EL (cell line): ENCODE measurements at regions not wholly inside any gene's neighbourhood (a gene's known extent, or its start where the extent isn't known, plus 50 kb on each side); places are given as distances from the start of the nearest gene placed in this dataset.
"Not testable (repeated sequence)": the region's sequence is repeated elsewhere in the genome, so short reads cannot be mapped to it uniquely, and the experiment has no call there.

Experiments used
- DNase-seq: peaks from one replicate; pipeline ENCODE4 v3.0.0-alpha.2; 2016

DNA sequence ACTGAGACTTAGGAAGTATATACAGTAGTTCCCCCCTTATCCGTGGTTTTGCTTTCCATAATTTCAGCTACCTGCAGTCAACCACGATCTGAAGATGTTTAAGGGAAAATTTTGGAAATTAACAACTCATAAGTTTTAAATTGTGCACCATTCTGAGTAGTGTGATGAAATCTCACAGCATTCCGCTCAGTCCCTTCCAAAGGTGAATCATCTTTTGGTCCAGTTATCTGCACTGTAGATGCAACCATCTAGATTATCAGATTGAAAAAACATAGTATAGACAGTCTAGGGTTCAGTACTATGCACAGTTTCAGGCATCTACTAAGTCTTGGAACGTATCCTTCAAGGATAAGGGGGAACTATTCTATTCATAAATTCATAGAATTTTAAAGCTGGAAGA lies 109.0 kb downstream of the ANXA3 start:
- DNase-seq, result no peak

DNA sequence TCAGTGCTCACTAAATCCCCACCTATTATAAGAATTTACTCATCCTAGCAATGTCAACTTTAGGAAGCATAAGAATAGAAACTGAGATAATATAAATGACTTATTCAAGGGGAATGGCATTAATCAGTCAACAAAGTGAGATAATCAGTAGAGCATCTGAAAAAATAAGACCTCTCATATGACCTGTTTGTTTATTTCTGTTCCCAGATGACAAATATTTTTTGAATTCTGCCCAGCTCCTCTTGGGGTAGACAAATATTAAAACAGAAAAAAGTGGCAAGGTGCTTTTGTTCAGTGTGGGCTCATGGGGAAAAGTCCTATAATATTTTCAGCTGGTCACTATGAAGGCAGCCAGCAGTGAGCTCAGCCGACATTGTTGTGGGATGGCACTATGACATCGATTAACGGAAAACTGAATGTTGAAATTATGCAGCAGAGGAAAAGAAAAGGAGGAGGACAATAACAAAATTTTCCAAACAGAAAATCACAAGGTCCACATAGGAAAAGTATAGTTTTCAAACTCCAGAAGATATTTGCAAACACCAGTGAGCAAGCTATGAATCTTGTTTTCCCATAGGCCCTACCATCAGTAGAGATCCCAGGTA lies 109.6 kb downstream of the ANXA3 start:
- no peak for DNase-seq

DNA sequence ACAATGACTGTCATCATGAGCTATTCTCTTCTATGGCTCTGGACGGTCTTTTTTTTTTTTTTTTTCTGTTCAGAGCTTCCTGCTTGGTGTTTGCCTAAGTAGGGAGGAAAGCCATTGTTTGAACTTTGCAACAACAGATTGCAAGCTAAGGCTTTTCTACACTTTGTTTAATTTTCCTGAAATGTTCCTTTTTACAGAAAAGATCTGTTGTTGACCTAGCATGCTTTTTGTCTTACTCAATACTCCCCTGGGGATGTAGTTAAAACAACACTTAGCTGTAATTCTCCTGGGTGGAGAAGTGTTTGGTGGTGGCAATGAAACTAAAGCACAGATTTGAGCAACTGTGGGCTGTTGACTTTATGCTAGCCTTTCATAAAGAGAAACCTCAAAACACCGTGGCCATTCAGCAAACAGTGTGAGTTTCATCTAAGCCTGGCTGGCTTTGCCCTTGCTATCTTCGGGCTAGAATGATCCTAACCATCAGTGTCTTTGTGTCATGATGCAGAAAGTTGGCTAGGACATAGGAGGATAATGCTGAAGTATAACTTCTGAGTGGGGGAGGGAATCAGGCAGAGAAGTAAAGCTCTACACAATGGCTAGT lies 110.5 kb downstream of the ANXA3 start:
- peak; percentile 50 for DNase-seq

DNA sequence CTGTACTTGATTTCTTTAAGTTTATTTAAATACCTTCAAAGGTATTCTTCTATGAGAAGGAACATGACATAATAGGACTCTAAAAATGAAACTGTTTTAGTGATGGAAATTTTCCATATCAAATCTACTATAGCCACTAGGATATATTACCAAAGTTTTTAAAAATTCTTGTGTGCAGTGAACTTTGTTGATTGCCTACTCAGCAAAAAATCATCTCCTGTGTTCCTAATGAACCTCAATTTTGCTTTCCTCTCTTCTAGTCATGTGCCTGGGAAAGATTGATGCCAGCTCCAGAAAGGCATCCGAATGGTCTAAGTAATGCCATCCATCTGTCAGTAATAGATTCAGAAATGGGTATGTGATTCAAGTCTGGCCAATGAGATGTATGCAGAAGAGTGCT lies 111.1 kb downstream of the ANXA3 start:
- no peak for DNase-seq

DNA sequence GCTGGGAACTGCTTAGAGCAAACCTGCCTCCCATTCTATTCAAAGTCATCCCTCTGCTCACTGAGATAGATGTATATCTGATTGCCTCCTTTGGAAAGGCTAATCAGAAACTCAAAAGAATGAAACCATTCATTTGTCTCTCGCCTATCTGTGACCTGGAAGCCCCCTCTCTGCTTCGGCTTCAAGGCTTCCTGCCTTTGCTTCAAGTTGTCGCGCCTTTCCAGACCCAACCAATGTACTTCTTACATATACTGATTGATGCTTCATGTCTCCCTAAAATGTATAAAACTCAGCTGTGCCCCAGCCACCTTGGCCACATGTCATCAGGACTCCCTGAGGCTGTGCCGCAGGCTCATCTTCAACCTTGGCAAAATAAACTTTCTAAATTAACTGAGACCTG lies 111.9 kb upstream of the BMP2K start:
- not testable (repeated sequence) for DNase-seq

DNA sequence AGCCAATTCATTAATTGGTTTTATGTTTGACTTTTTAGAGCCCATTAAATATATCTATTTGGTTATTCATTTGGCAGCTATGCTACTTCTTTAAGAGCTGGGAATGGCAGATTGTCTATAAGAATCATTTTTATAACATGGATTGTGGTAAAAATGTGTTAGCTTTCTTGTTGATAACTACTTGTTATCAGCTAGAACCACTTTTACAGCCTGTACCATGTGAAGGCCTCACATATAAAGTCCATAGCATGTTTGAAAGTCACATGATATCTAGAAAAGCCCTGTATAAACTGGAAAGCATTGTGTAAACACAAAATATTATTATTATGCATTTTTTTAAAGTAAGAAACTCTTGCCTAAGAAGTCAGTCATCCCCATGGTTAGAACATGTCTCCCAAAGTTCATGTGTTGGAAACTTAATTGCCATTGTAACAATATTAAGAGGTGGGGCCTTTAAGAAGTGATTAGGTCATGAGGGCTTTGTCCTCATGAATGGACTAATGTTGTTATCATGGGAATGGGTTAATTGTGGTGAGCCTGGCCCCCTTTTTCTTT lies 110.9 kb upstream of the BMP2K start:
- DNase-seq, result no peak

DNA sequence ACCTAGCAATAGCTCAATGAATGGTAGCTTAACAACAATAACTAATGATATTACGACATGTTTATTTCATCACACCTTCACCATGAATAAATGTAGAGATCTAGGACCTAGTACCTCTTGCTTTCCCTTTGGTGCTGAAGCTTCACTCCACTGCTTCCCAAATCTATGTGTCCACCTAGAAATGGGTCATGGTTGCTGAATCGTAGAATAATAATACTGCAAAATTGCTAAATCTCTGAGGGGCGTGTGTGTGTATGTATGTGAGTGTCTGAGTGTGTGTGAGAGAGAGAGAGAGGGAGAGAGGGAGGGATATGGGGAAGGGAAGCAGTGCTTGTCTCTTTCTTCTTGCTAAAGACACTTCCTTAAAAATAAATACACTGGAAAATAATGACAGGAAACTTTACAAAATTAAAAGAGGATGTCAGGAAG lies 109.3 kb upstream of the BMP2K start:
- no peak for DNase-seq

DNA sequence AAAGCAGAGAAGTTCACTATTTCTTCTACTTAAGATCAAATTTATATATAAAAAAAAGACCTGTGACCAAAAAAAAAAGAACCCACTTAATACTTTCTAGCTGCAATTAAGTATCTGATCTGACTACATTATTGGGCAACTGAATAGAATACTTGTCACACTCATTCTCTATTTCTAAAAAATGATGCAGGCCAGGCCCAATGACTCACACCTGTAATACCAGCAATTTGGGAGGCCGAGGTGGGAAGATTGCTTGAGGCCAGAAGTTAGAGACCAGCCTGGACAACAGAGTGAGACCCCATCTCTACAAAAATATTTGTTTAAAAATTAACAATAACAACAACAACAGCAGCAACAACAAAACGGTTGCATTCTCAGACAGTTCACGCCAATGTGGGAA lies 108.8 kb upstream of the BMP2K start:
- no peak for DNase-seq

DNA sequence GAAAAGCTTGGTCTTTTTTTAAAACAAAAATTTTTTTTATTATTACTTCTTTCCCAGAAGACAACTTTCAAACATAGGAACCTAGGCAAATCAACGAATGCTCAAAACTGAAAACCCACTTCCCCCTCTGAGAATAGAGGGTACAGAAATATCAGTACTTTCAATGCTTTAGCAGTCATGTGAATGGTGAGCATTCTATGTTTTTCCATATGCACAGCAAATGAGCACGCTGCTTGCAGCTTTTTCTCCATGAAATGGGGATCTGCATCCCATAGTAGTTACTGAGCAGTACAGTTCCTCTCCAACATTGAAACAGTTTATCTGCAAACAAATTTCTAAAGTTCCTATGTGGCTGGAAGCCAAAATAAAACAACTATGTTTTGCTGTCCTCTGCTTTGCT lies 108.4 kb upstream of the BMP2K start:
- DNase-seq, result no peak

DNA sequence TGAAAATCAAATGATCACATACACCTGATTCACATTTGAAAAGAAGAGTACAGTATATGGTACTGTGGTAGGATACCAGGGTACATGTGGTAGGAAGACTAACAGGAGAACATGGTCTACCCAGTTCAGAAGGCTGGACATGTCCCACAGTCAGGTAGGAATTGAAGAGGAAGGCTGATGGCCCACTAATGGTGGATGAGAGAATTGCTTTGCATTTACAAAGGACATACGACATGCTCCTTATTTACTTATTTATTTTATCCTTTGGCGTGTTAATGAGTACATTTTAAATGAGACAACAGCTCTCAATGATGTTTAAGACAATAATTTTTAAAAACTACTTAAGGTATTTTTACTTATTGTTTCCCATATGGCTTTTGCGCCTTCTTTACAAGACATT lies 106.7 kb upstream of the BMP2K start:
- DNase-seq, result no peak

DNA sequence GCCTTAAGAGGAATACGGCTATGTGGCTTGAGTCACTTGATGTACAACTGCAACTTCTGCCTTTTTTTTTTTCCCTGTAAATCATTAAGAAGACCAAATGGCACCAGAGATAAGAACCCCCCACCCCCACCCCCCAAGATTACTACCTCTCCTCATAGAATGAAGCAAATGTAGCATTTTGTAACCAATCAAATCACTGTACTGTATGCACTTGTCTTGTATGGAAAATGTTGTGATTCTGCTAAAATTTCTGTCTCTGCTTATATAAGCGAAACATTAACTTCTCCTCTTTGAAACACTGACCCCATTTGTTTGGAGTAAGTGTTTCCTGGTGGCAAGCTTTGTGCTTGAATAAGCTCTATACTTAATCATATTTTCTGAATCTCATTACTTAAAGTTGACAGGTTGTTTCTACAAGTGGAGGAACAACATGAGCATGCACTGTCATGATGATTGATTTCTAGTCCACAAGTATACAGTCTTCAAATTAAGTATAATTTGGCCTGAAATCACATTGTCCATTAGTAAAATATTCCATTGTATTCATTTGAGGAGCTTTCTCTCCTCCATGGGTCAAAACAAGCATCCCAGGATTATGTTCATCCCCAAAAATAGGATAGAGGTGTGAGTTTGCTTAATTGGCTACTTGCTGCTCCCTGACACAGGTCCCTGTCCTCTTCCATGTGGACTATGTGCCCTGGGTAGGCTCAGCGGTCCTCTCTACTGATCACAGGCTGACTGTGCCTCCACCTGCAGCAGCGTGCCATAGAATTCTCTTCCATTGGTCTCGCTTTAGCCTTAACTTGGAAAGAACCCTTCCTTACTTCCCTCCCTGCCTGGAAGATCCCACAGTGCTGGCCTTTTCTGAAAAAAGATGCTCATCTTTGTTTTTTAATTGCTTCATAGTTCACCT lies 104.0 kb upstream of the BMP2K start:
- no peak for DNase-seq

DNA sequence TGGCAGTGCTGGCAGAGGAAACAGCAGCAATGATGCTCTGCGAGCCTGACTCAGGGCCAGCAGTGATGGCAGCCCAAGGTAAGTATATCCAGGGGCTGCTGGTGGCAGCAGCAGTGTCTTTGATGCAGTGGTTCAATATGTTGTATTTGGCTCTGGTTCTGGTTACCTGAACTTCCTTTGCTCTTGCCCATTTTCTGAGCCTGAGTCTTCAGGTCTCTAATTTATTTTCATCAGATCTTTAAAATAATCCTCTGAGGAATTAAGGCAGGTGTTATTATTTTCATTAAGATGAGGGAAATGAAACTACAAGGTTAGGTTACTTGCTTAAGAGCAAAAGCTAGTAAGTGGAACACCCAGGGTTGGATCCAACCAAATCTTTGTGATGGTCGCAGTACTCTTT lies 102.8 kb upstream of the BMP2K start:
- DNase-seq, result no peak

DNA sequence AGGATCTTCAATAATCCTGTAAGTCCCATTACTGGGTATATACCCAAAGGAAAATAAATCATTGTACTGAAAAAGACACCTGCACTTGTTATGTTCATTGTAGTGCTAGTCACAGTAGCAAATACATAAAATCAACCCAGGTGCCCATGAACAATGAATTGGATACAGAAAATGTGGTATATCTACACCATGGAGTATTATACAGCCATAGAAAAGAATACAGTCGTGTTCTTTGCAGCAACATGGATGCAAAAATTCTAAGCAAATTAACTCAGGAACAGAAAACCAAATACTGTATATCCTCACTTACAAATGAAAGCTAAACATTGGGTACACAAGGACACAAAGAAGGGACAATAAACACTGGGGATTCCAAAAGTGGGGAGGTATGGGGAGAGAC lies 100.8 kb upstream of the BMP2K start:
- no peak for DNase-seq

DNA sequence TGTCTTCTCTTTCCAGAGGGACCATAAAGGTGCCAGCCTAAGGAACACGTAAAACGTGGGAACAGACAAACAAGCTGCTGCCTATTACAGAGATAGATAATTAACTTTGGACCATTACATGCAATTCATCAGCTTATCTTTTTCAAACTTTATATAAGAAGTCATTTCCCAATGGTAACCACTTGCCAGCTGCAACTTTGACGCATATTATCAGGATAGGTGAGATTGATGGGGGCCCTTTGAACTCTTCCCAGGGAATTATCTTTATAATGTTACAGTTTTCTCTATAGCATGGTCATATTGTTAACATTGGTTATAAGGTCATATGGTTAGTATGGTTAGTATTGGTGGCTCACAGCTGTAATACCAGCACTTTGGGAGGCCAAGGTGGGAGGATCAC lies 94.1 kb upstream of the BMP2K start:
- no peak for DNase-seq

DNA sequence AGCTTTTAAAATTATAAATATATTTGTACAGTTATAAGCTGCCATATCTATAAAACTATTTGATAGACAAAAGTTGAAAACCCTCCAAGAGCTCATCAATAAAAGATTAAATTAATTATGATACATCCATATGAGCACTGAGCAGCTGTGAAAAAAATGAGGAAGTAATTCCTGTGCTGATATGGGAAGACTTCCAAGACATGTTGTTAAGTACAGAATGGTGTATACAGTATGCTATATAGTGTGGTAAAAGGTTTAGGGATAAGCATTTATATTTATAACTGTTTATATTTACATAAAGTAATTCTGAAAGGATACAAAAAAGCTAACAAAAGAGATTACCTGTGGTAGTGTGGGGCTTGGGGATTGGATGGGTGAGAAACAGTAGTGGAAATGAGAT lies 92.8 kb upstream of the BMP2K start:
- DNase-seq, result no peak

DNA sequence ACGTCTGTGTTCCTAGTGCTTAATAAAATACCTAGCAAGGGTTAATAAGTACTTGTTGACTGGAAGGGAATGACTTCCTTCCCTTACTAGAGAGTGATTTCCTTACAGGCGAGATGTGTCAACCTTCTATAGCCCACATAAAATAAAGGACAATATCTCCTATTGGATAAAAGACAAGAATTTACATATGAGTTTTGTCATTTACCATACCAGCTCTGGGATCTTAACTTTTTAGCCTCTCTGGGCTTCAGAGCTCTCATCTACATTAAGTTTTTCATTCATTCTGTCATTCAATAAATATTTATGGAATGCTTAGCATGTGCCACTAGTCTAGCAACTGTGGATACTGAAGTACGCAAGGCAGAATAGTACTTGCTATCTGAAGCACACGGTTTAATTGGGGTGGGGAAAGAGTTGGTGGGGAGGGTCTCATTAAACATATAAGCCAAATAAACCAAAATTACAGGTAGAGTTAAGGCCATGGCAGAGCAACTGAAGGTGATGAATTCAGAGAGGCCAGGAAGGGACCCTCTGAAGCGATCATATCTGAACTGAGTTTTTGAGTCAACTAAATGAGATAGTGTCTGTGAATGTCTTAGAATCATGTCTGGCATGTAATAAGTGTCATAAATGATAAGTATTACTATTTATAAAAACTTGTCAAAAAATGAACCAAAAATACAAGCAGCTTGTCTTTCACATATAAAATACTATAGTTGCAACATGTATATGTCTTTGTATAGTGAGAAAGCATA lies 91.6 kb upstream of the BMP2K start:
- peak; percentile 79 for DNase-seq

DNA sequence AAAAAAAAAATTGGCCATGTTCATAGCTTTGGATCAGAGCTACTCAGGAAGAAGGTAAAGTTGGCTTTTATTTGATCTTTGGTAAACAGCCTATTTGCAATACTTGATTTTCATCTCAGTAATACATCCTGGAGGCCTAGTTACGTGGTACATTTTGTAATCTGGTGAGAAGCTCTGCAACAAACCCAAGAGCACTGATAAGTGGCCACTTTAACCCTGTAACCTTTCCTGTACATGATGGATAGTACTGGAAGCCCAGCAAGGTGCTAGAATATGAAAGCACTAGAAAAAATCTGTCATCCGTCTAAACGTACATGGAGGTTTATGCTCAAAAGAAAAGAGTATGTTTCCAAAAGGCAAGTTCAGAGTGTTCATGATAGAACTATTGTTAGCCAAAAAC lies 88.3 kb upstream of the BMP2K start:
- DNase-seq, result no peak

DNA sequence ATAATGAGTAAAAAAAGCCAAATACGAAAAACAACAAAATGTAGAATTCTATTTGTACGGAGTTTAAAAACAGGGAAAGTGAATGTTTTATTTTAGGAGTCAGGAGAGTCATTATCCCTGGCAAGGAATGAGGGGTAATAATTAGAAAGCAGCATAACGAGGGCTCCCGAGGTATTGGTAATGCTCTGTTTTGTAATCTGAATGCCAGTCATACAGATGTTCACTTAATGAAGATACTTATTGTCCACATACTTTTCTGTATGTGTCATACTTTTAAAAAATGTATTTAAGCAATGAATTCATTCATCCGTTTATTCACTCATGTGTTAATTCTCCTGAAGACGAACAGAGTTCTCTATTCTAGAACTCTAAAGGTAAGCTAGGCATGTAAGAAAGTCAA lies 87.8 kb upstream of the BMP2K start:
- DNase-seq, result peak; percentile 32

DNA sequence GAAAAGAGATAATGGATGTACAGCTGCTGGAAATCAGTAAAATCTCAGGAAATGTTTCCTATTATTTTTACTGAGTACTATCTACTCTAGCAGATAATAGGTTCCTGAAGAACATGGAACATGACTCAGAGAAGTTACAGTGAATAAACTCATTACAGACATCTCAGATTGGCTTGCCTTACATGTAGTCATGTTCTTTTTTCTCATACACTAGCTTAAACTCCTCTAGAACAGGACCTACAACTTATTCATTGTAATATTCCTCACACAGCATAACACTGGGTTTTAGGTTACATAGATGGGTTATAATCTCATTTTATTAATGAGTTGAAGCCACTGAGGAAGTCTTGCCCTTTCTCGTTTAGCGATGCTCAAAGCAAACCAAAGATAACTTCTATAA lies 86.9 kb upstream of the BMP2K start:
- no peak for DNase-seq

DNA sequence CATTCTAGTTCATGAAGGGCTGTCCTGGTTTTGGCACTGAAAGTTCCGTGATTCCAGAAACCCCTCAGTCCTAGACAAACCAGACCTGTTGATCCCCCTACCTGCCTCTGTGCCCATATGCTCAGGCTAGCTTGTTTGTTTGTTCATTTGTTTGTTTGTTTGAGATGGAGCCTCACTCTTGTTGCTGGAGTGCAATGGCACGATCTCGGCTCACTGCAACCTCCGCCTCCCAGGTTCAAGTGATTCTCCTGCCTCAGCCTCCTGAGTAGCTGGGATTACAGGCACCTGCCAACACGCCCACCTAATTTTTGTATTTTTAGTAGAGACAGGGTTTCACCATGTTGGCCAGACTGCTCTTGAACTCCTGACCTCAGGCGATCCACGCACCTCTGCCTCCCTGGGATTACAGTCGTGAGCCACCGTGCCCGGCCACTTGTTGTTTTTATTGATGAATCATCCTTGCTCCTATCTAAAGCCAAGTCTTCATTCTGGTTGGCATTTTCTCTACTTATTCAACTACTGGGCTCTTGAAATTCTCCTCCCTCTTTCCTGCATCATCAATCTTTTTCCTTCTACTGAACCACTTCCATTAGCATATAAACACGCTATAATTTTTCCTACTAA lies 86.3 kb upstream of the BMP2K start:
- peak; percentile 23 for DNase-seq

DNA sequence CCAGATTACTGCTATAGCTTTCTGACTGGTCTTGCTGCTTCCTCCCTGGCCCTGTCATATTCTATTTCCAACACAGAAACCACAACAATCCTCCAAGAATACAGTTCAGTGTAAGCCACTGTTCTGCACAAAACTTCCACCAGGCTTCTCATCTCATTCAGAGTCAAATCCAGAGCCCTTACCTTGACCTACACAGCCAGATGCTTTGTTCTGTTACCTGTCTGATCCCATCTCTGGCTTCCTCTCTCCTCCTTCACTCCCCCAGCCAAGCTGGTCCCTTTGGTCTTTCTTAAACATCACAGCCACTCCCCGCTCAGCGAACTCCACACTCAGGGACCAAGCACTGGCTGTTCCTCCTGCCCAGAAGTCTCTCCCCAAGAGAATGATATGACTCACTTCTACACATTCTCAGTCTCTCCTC lies 84.8 kb upstream of the BMP2K start:
- DNase-seq, result no peak

DNA sequence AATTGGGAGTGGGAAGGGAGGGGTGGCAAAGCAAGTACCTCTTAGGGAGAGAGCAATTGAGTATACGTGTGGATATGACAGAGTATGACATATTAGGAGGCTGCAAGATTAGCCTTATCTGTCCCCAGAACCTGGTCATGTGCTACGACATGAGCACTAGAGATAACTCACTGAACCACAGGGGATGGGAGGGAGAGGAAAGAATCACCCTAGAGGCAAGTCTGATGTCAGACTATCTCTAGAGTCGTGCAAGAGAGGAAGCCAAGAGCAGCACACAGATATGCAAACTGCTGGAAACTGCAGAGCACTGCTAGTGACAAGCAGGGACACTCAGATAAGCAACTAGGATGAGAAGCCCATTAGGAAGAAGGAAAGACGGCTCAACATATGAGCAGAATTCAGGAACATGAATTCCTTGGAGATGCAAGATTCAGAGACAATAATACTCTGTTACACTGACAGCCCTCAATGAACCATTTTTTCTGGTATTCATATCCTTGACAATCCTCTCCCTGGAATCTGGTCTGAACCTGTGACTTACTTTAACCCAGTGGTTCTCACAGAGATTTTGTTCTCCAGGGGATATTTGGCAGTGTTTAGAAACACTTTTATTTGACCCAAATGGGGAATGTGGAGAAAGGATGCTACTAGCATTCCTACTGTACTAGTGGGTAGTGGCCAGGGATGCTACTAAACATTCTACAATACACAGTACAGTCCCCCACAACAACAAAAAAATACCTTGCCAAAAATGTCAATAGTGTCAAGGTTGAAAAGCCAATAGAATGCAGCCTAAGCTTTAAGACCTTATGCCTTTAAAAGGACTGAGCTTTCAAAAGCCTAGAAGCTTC lies 84.0 kb upstream of the BMP2K start:
- DNase-seq, result peak; percentile 30
